ENCODE measurements at regions not wholly inside any gene's neighbourhood (a gene's known extent, or its start where the extent isn't known, plus 50 kb on each side); places are given as distances from the start of the nearest gene placed in this dataset.

GRCh38 chr2:83695530-83695929 lies 763.5 kb downstream of the SUCLG1 start:
- no peak for TF ChIP-seq EZH2 (IDR thresholded peaks at IDR 0.05; ENCODE audit: borderline replicate concordance, low read depth, low read length, severe bottlenecking)
- no peak for TF ChIP-seq CTCF (IDR thresholded peaks at IDR 0.05; ENCODE audit: borderline replicate concordance, extremely low read depth, low read length, poor library complexity, severe bottlenecking)
